ENCODE measurements at regions not wholly inside any gene's neighbourhood (a gene's known extent, or its start where the extent isn't known, plus 50 kb on each side); places are given as distances from the start of the nearest gene placed in this dataset.

DNA sequence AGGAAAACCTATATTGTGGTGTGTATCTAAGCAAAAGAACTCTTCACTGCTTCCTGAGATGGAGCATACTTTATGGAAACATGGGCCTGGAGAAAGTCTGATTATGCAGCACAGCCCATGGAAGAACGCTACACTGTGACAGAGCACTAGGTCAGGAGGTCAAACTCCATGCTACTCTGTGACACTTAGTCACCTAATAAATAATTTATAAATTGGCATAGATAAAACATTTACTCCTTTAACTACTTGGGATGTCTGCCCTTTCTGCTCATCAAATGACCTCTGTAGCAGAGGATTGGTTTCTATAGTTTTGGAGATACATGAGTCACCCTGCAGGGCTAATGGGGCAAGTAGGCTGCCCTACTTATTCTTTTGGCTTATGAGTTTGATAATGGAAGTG lies 134.7 kb upstream of the BANK1 start:
- no peak for DNase-seq (ENCODE audit: low spot score)
- no peak overlapping the region for H3K4me3 ChIP-seq
- Mint-ChIP-seq H3K27me3 (ENCODE audit: insufficient read depth, low read depth, poor library complexity) (peaks cover 2% of the 10 kb centered on the region), H3K4me3 (no peak overlapping the region), H3K27ac (no peak overlapping the region), H3K36me3 (ENCODE audit: low read depth) (no peaks in the 10 kb centered on the region), H3K9me3 (no peaks in the 10 kb centered on the region), H3K4me1 (no peaks in the 10 kb centered on the region)
- no peaks in the 10 kb centered on the region for H3K4me1 ChIP-seq (ENCODE audit: insufficient read depth)
- no peak overlapping the region for H3K4me2 ChIP-seq
- H3K9me2 ChIP-seq (ENCODE audit: insufficient read depth), result no peaks in the 10 kb centered on the region
- H3K27ac ChIP-seq (ENCODE audit: low read depth), result no peak overlapping the region
- no peaks in the 10 kb centered on the region for H3F3A ChIP-seq (replicated peaks; ENCODE audit: low read depth)
- TF ChIP-seq ZNF331 (CRISPR knock-in tag; IDR thresholded peaks at IDR 0.05; ENCODE audit: low read depth) (no peak), POLR2AphosphoS5 (IDR thresholded peaks at IDR 0.05; ENCODE audit: low read depth) (no peak), EZH2 (IDR thresholded peaks at IDR 0.05; ENCODE audit: low read depth, unreplicated experiment) (no peak), NANOG (IDR thresholded peaks at IDR 0.05; ENCODE audit: borderline replicate concordance) (no peak)
- no peaks in the 10 kb centered on the region for H3K27me3 ChIP-seq (ENCODE audit: insufficient read depth)
- no peaks in the 10 kb centered on the region for H3K36me3 ChIP-seq (ENCODE audit: insufficient read depth)
- H4K20me1 ChIP-seq (replicated peaks; ENCODE audit: insufficient read depth), result no peaks in the 10 kb centered on the region
- no peak for ATAC-seq
- no peak overlapping the region for H2AFZ ChIP-seq
- H3K79me2 ChIP-seq (replicated peaks; ENCODE audit: insufficient read depth), result no peaks in the 10 kb centered on the region

DNA sequence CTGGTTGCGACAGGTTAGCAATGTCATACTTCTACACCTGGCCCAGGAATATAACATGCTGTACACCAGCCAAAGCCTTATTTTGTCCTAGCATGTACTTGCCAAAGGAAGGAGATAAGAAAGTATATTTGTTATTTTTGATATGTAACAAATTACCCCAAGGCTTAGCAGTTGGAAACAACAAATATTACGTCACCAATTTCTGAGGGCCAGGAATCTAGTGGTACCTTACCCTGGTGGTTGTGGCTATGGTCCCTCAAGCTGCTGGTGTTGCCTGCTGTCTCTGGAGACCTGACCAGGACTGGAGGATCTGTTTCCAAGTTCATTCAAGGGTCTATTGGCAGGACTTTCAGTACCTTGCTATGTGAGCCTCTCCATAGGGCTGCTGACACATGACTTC lies 135.5 kb upstream of the BANK1 start:
- no peak overlapping the region for H3K4me3 ChIP-seq
- H3K9me2 ChIP-seq (ENCODE audit: insufficient read depth), result no peaks in the 10 kb centered on the region
- TF ChIP-seq EZH2phosphoT487 (IDR thresholded peaks at IDR 0.05; ENCODE audit: unreplicated experiment) (no peak), ZNF331 (CRISPR knock-in tag; IDR thresholded peaks at IDR 0.05; ENCODE audit: low read depth) (no peak), POLR2AphosphoS5 (IDR thresholded peaks at IDR 0.05; ENCODE audit: low read depth) (no peak), CREB1 (CRISPR knock-in tag; IDR thresholded peaks at IDR 0.05; ENCODE audit: low read depth) (no peak), NANOG (IDR thresholded peaks at IDR 0.05; ENCODE audit: borderline replicate concordance) (no peak), EZH2 (IDR thresholded peaks at IDR 0.05; ENCODE audit: low read depth, unreplicated experiment) (no peak), STAT1 (IDR thresholded peaks at IDR 0.05; ENCODE audit: unreplicated experiment) (no peak)
- TF ChIP-seq, protein P1, sequence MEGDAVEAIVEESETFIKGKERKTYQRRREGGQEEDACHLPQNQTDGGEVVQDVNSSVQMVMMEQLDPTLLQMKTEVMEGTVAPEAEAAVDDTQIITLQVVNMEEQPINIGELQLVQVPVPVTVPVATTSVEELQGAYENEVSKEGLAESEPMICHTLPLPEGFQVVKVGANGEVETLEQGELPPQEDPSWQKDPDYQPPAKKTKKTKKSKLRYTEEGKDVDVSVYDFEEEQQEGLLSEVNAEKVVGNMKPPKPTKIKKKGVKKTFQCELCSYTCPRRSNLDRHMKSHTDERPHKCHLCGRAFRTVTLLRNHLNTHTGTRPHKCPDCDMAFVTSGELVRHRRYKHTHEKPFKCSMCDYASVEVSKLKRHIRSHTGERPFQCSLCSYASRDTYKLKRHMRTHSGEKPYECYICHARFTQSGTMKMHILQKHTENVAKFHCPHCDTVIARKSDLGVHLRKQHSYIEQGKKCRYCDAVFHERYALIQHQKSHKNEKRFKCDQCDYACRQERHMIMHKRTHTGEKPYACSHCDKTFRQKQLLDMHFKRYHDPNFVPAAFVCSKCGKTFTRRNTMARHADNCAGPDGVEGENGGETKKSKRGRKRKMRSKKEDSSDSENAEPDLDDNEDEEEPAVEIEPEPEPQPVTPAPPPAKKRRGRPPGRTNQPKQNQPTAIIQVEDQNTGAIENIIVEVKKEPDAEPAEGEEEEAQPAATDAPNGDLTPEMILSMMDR (conservative IDR thresholded peaks at IDR 0.05; ENCODE audit: low read depth in 2 of 2), result no peak
- TF ChIP-seq, protein P2, sequence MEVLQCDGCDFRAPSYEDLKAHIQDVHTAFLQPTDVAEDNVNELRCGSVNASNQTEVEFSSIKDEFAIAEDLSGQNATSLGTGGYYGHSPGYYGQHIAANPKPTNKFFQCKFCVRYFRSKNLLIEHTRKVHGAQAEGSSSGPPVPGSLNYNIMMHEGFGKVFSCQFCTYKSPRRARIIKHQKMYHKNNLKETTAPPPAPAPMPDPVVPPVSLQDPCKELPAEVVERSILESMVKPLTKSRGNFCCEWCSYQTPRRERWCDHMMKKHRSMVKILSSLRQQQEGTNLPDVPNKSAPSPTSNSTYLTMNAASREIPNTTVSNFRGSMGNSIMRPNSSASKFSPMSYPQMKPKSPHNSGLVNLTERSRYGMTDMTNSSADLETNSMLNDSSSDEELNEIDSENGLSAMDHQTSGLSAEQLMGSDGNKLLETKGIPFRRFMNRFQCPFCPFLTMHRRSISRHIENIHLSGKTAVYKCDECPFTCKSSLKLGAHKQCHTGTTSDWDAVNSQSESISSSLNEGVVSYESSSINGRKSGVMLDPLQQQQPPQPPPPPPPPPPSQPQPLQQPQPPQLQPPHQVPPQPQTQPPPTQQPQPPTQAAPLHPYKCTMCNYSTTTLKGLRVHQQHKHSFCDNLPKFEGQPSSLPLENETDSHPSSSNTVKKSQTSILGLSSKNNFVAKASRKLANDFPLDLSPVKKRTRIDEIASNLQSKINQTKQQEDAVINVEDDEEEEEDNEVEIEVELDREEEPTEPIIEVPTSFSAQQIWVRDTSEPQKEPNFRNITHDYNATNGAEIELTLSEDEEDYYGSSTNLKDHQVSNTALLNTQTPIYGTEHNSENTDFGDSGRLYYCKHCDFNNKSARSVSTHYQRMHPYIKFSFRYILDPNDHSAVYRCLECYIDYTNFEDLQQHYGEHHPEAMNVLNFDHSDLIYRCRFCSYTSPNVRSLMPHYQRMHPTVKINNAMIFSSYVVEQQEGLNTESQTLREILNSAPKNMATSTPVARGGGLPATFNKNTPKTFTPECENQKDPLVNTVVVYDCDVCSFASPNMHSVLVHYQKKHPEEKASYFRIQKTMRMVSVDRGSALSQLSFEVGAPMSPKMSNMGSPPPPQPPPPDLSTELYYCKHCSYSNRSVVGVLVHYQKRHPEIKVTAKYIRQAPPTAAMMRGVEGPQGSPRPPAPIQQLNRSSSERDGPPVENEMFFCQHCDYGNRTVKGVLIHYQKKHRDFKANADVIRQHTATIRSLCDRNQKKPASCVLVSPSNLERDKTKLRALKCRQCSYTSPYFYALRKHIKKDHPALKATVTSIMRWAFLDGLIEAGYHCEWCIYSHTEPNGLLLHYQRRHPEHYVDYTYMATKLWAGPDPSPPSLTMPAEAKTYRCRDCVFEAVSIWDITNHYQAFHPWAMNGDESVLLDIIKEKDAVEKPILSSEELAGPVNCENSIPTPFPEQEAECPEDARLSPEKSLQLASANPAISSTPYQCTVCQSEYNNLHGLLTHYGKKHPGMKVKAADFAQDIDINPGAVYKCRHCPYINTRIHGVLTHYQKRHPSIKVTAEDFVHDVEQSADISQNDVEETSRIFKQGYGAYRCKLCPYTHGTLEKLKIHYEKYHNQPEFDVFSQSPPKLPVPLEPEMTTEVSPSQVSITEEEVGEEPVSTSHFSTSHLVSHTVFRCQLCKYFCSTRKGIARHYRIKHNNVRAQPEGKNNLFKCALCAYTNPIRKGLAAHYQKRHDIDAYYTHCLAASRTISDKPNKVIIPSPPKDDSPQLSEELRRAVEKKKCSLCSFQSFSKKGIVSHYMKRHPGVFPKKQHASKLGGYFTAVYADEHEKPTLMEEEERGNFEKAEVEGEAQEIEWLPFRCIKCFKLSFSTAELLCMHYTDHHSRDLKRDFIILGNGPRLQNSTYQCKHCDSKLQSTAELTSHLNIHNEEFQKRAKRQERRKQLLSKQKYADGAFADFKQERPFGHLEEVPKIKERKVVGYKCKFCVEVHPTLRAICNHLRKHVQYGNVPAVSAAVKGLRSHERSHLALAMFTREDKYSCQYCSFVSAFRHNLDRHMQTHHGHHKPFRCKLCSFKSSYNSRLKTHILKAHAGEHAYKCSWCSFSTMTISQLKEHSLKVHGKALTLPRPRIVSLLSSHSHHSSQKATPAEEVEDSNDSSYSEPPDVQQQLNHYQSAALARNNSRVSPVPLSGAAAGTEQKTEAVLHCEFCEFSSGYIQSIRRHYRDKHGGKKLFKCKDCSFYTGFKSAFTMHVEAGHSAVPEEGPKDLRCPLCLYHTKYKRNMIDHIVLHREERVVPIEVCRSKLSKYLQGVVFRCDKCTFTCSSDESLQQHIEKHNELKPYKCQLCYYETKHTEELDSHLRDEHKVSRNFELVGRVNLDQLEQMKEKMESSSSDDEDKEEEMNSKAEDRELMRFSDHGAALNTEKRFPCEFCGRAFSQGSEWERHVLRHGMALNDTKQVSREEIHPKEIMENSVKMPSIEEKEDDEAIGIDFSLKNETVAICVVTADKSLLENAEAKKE (CRISPR knock-in tag; IDR thresholded peaks at IDR 0.05), result no peak
- no peak overlapping the region for H3K27ac ChIP-seq (ENCODE audit: low read depth)
- H3K9me3 Mint-ChIP-seq, result no peaks in the 10 kb centered on the region
- no peak overlapping the region for H3K4me3 Mint-ChIP-seq
- ATAC-seq (no peak), DNase-seq (ENCODE audit: low spot score) (no peak)
- no peaks in the 10 kb centered on the region for H3F3A ChIP-seq (replicated peaks; ENCODE audit: low read depth)
- H3K79me2 ChIP-seq (replicated peaks; ENCODE audit: insufficient read depth), result no peaks in the 10 kb centered on the region
- H3K27me3 Mint-ChIP-seq (ENCODE audit: insufficient read depth, low read depth, poor library complexity), result peaks cover 2% of the 10 kb centered on the region
- H3K27me3 ChIP-seq (ENCODE audit: insufficient read depth), result no peaks in the 10 kb centered on the region
- no peaks in the 10 kb centered on the region for H3K36me3 Mint-ChIP-seq (ENCODE audit: low read depth)
- no peaks in the 10 kb centered on the region for H3K4me1 ChIP-seq (ENCODE audit: insufficient read depth)
- no peaks in the 10 kb centered on the region for H3K4me1 Mint-ChIP-seq
- no peaks in the 10 kb centered on the region for H4K20me1 ChIP-seq (replicated peaks; ENCODE audit: insufficient read depth)
- H3K36me3 ChIP-seq (ENCODE audit: insufficient read depth), result no peaks in the 10 kb centered on the region
- no peak overlapping the region for H3K27ac Mint-ChIP-seq
- no peak overlapping the region for H3K4me2 ChIP-seq
- H2AFZ ChIP-seq, result no peak overlapping the region

All from GM23338 (cell line).